Calu3 (cell line): ENCODE measurements at regions not wholly inside any gene's neighbourhood (a gene's known extent, or its start where the extent isn't known, plus 50 kb on each side); places are given as distances from the start of the nearest gene placed in this dataset.
A peak's percentile ranks its signal among the peaks of the same experiment; 100 is the strongest.
"Not testable (repeated sequence)": the region's sequence is repeated elsewhere in the genome, so short reads cannot be mapped to it uniquely, and the experiment has no call there.

Experiments used
- BruUV-seq: library from RNA; stranded (reverse); fragments of 400-500 nt; replicated peaks from 2 replicates; lab custom pipeline; 2021; lab: Mats Ljungman, UMichigan
- CTCF ChIA-PET: fragments of 300-600 bp; sonication (Branson Sonifier 250); formaldehyde crosslinking; loops from one replicate; lab custom pipeline; 2022; ENCODE audit warnings: antibody characterized with exemption; lab: Charles Lee
- DNase-seq: peaks from one replicate; pipeline ENCODE4 v3.0.0; 2022
- H3K27ac Mint-ChIP-seq: one replicate; pipeline ENCODE4 v1.8.0; 2022; ENCODE audit warnings: mixed read lengths; ENCODE audit not compliant: unreplicated experiment
- H3K27me3 Mint-ChIP-seq: one replicate; pipeline ENCODE4 v1.8.0; 2022; ENCODE audit warnings: mixed read lengths; ENCODE audit not compliant: unreplicated experiment
- H3K36me3 Mint-ChIP-seq: one replicate; pipeline ENCODE4 v1.8.0; 2022; ENCODE audit warnings: mild to moderate bottlenecking, moderate library complexity, mixed read lengths; ENCODE audit not compliant: insufficient read depth, unreplicated experiment
- H3K4me1 Mint-ChIP-seq: one replicate; pipeline ENCODE4 v1.8.0; 2022; ENCODE audit warnings: mild to moderate bottlenecking, low read depth, mixed read lengths; ENCODE audit not compliant: unreplicated experiment
- H3K4me3 Mint-ChIP-seq: one replicate; pipeline ENCODE4 v1.8.0; 2022; ENCODE audit warnings: mild to moderate bottlenecking, low read depth, moderate library complexity, mixed read lengths; ENCODE audit not compliant: unreplicated experiment
- H3K9me3 Mint-ChIP-seq: one replicate; pipeline ENCODE4 v1.8.0; 2022; ENCODE audit warnings: low read depth, mixed read lengths; ENCODE audit not compliant: unreplicated experiment
- intact Hi-C: fragments of 100-400 bp; cut with micrococcal nuclease; formaldehyde crosslinking; loops from one replicate; pipeline ENCODE4 v1.10.0; 2022; ENCODE audit not compliant: unreplicated experiment
- TF ChIP-seq, protein P1 (sequence below): fragments of 200-600 bp; IDR thresholded peaks from one replicate; pipeline ENCODE4 v1.8.0; 2022; ENCODE audit warnings: antibody characterized with exemption; ENCODE audit not compliant: unreplicated experiment

DNA sequence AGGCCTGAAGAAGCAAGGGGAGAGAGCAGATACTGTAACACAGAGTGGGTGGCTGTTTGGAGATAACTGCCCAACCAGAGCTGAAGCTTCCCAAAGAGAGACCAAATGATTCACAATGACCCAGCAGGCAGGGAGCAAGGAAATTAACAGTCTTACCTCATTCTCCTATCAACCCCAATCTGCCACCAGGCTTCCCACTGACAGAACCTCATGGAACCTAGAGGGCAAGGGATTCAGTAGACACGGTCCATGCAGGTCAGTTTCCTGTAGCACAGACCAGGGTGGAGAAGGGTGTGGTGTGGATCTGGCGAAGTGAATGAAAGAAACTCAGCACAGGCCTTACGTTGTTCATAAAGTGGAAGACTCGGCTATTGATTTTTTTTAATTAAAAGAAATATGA lies 60.7 kb upstream of the ALB start:
- Mint-ChIP-seq H3K4me1 (peaks cover 14% of the 10 kb centered on the region), H3K9me3 (no peaks in the 10 kb centered on the region), H3K4me3 (no peak overlapping the region), H3K27ac (no peak overlapping the region), H3K36me3 (no peaks in the 10 kb centered on the region), H3K27me3 (no peaks in the 10 kb centered on the region)
- TF ChIP-seq, protein P1, sequence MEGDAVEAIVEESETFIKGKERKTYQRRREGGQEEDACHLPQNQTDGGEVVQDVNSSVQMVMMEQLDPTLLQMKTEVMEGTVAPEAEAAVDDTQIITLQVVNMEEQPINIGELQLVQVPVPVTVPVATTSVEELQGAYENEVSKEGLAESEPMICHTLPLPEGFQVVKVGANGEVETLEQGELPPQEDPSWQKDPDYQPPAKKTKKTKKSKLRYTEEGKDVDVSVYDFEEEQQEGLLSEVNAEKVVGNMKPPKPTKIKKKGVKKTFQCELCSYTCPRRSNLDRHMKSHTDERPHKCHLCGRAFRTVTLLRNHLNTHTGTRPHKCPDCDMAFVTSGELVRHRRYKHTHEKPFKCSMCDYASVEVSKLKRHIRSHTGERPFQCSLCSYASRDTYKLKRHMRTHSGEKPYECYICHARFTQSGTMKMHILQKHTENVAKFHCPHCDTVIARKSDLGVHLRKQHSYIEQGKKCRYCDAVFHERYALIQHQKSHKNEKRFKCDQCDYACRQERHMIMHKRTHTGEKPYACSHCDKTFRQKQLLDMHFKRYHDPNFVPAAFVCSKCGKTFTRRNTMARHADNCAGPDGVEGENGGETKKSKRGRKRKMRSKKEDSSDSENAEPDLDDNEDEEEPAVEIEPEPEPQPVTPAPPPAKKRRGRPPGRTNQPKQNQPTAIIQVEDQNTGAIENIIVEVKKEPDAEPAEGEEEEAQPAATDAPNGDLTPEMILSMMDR, result no peak
- DNase-seq, result no peak
- no TSS peak for BruUV-seq
- CTCF ChIA-PET, result interaction anchor here (2.7 kb wide), 1 partner anchor 102 kb away, joined by 9 read pairs; no protein-coding TSS in a partner anchor
- intact Hi-C loops, result loop anchor here (5.0 kb wide), 2 partner anchors 309 to 579 kb away; no protein-coding TSS in a partner anchor

DNA sequence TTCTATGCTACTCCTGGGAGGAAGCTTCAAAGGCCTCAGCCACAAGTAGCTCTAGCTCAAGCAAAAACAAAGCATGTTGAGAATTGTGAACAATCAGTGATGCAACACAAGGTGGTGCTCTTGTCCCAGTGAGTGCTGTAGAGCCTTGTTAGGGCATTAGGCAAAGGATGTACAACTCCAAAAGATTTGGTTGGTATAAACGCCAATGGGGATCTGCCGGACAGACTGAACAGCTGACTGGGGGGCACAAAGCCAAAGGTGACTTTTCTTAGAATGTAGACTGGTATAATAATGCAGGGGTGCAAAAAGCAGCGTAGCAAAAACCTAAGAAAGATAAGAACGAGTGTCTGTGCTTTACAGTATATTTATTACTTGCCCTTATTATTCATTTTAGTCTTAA lies 62.6 kb upstream of the ALB start:
- DNase-seq, result peak; percentile 35
- Mint-ChIP-seq H3K27me3 (no peaks in the 10 kb centered on the region), H3K27ac (no peak overlapping the region), H3K9me3 (no peaks in the 10 kb centered on the region), H3K36me3 (no peaks in the 10 kb centered on the region), H3K4me3 (no peak overlapping the region), H3K4me1 (peaks cover 14% of the 10 kb centered on the region)
- TF ChIP-seq, protein P1, result no peak
- intact Hi-C loops, result loop anchor here (1.0 to 5.0 kb wide), 3 partner anchors 105 to 581 kb away; no protein-coding TSS in a partner anchor
- no TSS peak for BruUV-seq
- CTCF ChIA-PET, result interaction anchor here (0.6 to 2.8 kb wide), 7 partner anchors 9 to 313 kb away, joined by 3 to 42 read pairs (median 4); no protein-coding TSS in a partner anchor

DNA sequence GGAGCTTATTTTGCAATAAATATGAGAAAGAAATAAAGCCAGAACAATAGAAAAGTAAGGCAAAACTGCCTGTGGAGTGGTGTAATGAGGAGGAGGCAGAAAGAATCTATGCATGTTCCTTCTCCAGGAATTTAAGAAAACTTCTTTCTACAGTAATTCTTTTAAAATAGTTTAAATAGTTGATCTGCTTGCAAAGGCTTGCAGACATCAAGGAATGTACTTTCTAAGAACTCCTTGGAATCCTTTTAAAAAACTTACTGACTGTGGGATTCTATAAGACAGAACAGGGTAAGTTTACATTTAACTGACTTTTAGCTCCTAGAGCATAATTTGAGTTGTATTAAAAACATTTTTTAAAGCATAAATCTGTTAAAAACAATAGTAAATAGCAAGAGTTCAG lies 63.2 kb upstream of the ALB start:
- TF ChIP-seq, protein P1, result no peak
- Mint-ChIP-seq H3K27ac (no peak overlapping the region), H3K4me3 (no peak overlapping the region), H3K4me1 (peaks cover 14% of the 10 kb centered on the region), H3K36me3 (no peaks in the 10 kb centered on the region), H3K27me3 (no peaks in the 10 kb centered on the region), H3K9me3 (no peaks in the 10 kb centered on the region)
- CTCF ChIA-PET, result interaction anchor here (0.6 to 2.8 kb wide), 7 partner anchors 8 to 313 kb away, joined by 3 to 42 read pairs (median 4); no protein-coding TSS in a partner anchor
- no TSS peak for BruUV-seq
- DNase-seq, result no peak
- intact Hi-C loops, result loop anchor here (1.0 to 5.0 kb wide), 3 partner anchors 105 to 581 kb away; no protein-coding TSS in a partner anchor

DNA sequence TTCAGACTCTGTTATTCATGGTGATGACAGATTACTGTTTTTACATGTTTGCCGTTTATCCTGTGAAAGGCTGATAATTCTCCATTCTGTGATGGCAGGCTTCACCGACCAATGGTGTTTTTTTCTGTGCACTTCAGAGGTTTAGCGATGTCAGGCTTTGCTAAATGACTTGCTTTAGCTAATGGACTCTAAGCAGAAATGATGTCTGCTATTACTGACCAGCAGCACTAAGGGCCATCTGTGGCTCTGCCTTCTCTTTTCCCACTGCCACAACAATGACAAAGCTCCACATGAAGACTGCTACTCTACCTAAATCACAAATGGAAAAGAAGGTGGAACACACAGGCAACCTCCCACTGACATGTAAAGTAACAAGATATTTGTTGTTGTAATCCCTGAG lies 68.4 kb upstream of the ALB start:
- no peak for DNase-seq
- H3K27ac Mint-ChIP-seq, result no peak overlapping the region
- no peak overlapping the region for H3K4me3 Mint-ChIP-seq
- no peaks in the 10 kb centered on the region for H3K9me3 Mint-ChIP-seq
- CTCF ChIA-PET, result no interaction called here
- no TSS peak for BruUV-seq
- H3K36me3 Mint-ChIP-seq, result no peaks in the 10 kb centered on the region
- intact Hi-C loops, result no loop called here
- H3K4me1 Mint-ChIP-seq, result no peaks in the 10 kb centered on the region
- TF ChIP-seq, protein P1, result no peak
- no peaks in the 10 kb centered on the region for H3K27me3 Mint-ChIP-seq

DNA sequence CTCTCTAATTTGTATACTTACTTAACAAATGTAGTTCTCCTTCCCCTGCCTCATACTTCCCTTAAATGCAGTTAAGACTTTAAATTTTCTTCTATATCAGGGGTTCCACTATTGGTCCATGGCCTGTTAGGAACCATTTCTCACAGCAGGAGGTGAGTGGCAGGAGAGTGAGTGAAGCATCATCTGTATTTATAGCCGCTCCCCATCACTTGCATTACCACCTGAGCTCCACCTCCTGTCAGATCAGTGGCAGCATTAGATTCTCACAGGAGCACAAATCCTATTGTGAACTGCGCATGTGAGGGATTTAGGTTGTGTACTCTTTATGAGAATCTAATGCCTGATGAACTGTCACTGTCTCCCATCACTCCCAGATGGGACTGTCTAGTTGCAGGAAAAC lies 72.1 kb upstream of the ALB start:
- H3K9me3 Mint-ChIP-seq, H3K4me1 Mint-ChIP-seq, H3K36me3 Mint-ChIP-seq, intact Hi-C loops, H3K27me3 Mint-ChIP-seq, H3K4me3 Mint-ChIP-seq, H3K27ac Mint-ChIP-seq, DNase-seq, BruUV-seq: not testable (repeated sequence)
- CTCF ChIA-PET, result interaction anchor here (1.4 kb wide), 1 partner anchor 9 kb away, joined by 4 read pairs; no protein-coding TSS in a partner anchor
